ENCODE measurements at regions not wholly inside any gene's neighbourhood (a gene's known extent, or its start where the extent isn't known, plus 50 kb on each side); places are given as distances from the start of the nearest gene placed in this dataset.

- POLR2A ChIA-PET, result no interaction called here
- TF ChIP-seq TARDBP (IDR thresholded peaks at IDR 0.05) (no peak), FOXA1 (IDR thresholded peaks at IDR 0.05) (no peak), SUZ12 (IDR thresholded peaks at IDR 0.05) (no peak), PKNOX1 (IDR thresholded peaks at IDR 0.05) (no peak), SP1 (IDR thresholded peaks at IDR 0.05) (no peak), LEF1 (IDR thresholded peaks at IDR 0.05; ENCODE audit: borderline replicate concordance) (no peak), NFRKB (IDR thresholded peaks at IDR 0.05) (no peak)
- no peak for DNase-seq (ENCODE audit: extremely low spot score)
- CTCF ChIA-PET, result no interaction called here
Observed at GRCh38 chr4:81665649-81666048, 193.9 kb upstream of the RASGEF1B start.

- ChIA-PET POLR2A (no interaction called here), CTCF (no interaction called here)
- TF ChIP-seq NFRKB (IDR thresholded peaks at IDR 0.05) (no peak), SP1 (IDR thresholded peaks at IDR 0.05) (no peak), FOXA1 (IDR thresholded peaks at IDR 0.05) (no peak), ELF4 (IDR thresholded peaks at IDR 0.05) (no peak), ARNT (IDR thresholded peaks at IDR 0.05) (no peak), ZNF384 (IDR thresholded peaks at IDR 0.05) (no peak), HDGF (IDR thresholded peaks at IDR 0.05; ENCODE audit: borderline replicate concordance) (no peak)
- DNase-seq (ENCODE audit: extremely low spot score), result no peak
Observed at GRCh38 chr4:81665045-81665444, 193.3 kb upstream of the RASGEF1B start.

- no peak for DNase-seq (ENCODE audit: extremely low spot score)
- ChIA-PET CTCF (no interaction called here), POLR2A (no interaction called here)
- no peak for TF ChIP-seq SUZ12 (IDR thresholded peaks at IDR 0.05)
- TF ChIP-seq FOXA1 (IDR thresholded peaks at IDR 0.05), result no peak
- TF ChIP-seq CTBP1 (IDR thresholded peaks at IDR 0.05; ENCODE audit: borderline replicate concordance), result no peak
- TF ChIP-seq BHLHE40 (IDR thresholded peaks at IDR 0.05; ENCODE audit: borderline replicate concordance), result no peak
- no peak for TF ChIP-seq NFRKB (IDR thresholded peaks at IDR 0.05)
- TF ChIP-seq FOXM1 (IDR thresholded peaks at IDR 0.05; ENCODE audit: borderline replicate concordance), result no peak
- TF ChIP-seq ARNT (IDR thresholded peaks at IDR 0.05), result no peak
- TF ChIP-seq L3MBTL2 (conservative IDR thresholded peaks at IDR 0.05), result no peak
- TF ChIP-seq HDGF (IDR thresholded peaks at IDR 0.05; ENCODE audit: borderline replicate concordance), result no peak
- TF ChIP-seq PKNOX1 (IDR thresholded peaks at IDR 0.05), result no peak
- no peak for TF ChIP-seq ELF4 (IDR thresholded peaks at IDR 0.05)
- no peak for TF ChIP-seq SP1 (IDR thresholded peaks at IDR 0.05)
- no peak for TF ChIP-seq LEF1 (IDR thresholded peaks at IDR 0.05; ENCODE audit: borderline replicate concordance)
- no peak for TF ChIP-seq FOXK2 (IDR thresholded peaks at IDR 0.05)
- TF ChIP-seq ZNF384 (IDR thresholded peaks at IDR 0.05), result no peak
- no peak for TF ChIP-seq TARDBP (IDR thresholded peaks at IDR 0.05)
Observed at GRCh38 chr4:81664079-81664478, 192.4 kb upstream of the RASGEF1B start.

GRCh38 chr4:81663368-81663767, 191.7 kb upstream of the RASGEF1B start:
- CTCF ChIA-PET, result no interaction called here
- POLR2A ChIA-PET, result no interaction called here
- no peak for TF ChIP-seq FOXK2 (IDR thresholded peaks at IDR 0.05)
- no peak for TF ChIP-seq ZNF384 (IDR thresholded peaks at IDR 0.05)
- no peak for TF ChIP-seq NFRKB (IDR thresholded peaks at IDR 0.05)
- no peak for DNase-seq (ENCODE audit: extremely low spot score)

GRCh38 chr4:81659051-81659450, 187.3 kb upstream of the RASGEF1B start:
- TF ChIP-seq SUZ12 (IDR thresholded peaks at IDR 0.05) (no peak), FOXK2 (IDR thresholded peaks at IDR 0.05) (no peak), TARDBP (IDR thresholded peaks at IDR 0.05) (no peak), CTBP1 (IDR thresholded peaks at IDR 0.05; ENCODE audit: borderline replicate concordance) (no peak), FOXM1 (IDR thresholded peaks at IDR 0.05; ENCODE audit: borderline replicate concordance) (no peak), NFRKB (IDR thresholded peaks at IDR 0.05) (no peak), L3MBTL2 (conservative IDR thresholded peaks at IDR 0.05) (no peak), ELF4 (IDR thresholded peaks at IDR 0.05) (no peak), HDGF (IDR thresholded peaks at IDR 0.05; ENCODE audit: borderline replicate concordance) (no peak), BHLHE40 (IDR thresholded peaks at IDR 0.05; ENCODE audit: borderline replicate concordance) (no peak), SP1 (IDR thresholded peaks at IDR 0.05) (no peak), PKNOX1 (IDR thresholded peaks at IDR 0.05) (no peak), ARNT (IDR thresholded peaks at IDR 0.05) (no peak), ZNF384 (IDR thresholded peaks at IDR 0.05) (no peak), LEF1 (IDR thresholded peaks at IDR 0.05; ENCODE audit: borderline replicate concordance) (no peak), FOXA1 (IDR thresholded peaks at IDR 0.05) (no peak)
- no peak for DNase-seq (ENCODE audit: extremely low spot score)
- ChIA-PET POLR2A (no interaction called here), CTCF (no interaction called here)

- no peak for DNase-seq (ENCODE audit: extremely low spot score)
- TF ChIP-seq NFRKB (IDR thresholded peaks at IDR 0.05) (no peak), ZNF384 (IDR thresholded peaks at IDR 0.05) (no peak)
- ChIA-PET POLR2A (no interaction called here), CTCF (interaction anchor here (0.5 kb wide), 1 partner anchor 262 kb away, joined by 4 read pairs; no protein-coding TSS in a partner anchor)
Observed at GRCh38 chr4:81652069-81652478, 180.4 kb upstream of the RASGEF1B start.

- POLR2A ChIA-PET, result no interaction called here
- no peak for TF ChIP-seq NFRKB (IDR thresholded peaks at IDR 0.05)
- TF ChIP-seq PKNOX1 (IDR thresholded peaks at IDR 0.05), result no peak
- TF ChIP-seq L3MBTL2 (conservative IDR thresholded peaks at IDR 0.05), result no peak
- no peak for TF ChIP-seq CTBP1 (IDR thresholded peaks at IDR 0.05; ENCODE audit: borderline replicate concordance)
- no peak for TF ChIP-seq TARDBP (IDR thresholded peaks at IDR 0.05)
- no peak for TF ChIP-seq FOXK2 (IDR thresholded peaks at IDR 0.05)
- TF ChIP-seq SUZ12 (IDR thresholded peaks at IDR 0.05), result no peak
- TF ChIP-seq SP1 (IDR thresholded peaks at IDR 0.05), result no peak
- no peak for TF ChIP-seq FOXA1 (IDR thresholded peaks at IDR 0.05)
- no peak for TF ChIP-seq ZNF384 (IDR thresholded peaks at IDR 0.05)
- CTCF ChIA-PET, result interaction anchor here (0.5 kb wide), 1 partner anchor 262 kb away, joined by 4 read pairs; no protein-coding TSS in a partner anchor
- no peak for DNase-seq (ENCODE audit: extremely low spot score)
Observed at GRCh38 chr4:81651243-81651899, 179.7 kb upstream of the RASGEF1B start.

All from HEK293T (cell line).